ENCODE measurements at regions not wholly inside any gene's neighbourhood (a gene's known extent, or its start where the extent isn't known, plus 50 kb on each side); places are given as distances from the start of the nearest gene placed in this dataset.
"Not testable (repeated sequence)": the region's sequence is repeated elsewhere in the genome, so short reads cannot be mapped to it uniquely, and the experiment has no call there.

- Histone ChIP-seq H3K4me2 (ENCODE audit: low read depth, low read length, poor library complexity, severe bottlenecking) (no peak overlapping the region), H3K4me1 (ENCODE audit: insufficient read depth, low read length, poor library complexity, severe bottlenecking) (peaks cover 15% of the 10 kb centered on the region), H3F3A (ENCODE audit: low read depth) (no peaks in the 10 kb centered on the region), H2AFZ (ENCODE audit: low read length) (no peak overlapping the region), H3K9ac (ENCODE audit: low read depth, low read length, poor library complexity, severe bottlenecking) (no peak overlapping the region), H3K9me2 (replicated peaks; ENCODE audit: low read depth, low read length) (no peaks in the 10 kb centered on the region), H3K36me3 (ENCODE audit: insufficient read depth, low read length) (no peaks in the 10 kb centered on the region), H3K27me3 (ENCODE audit: insufficient read depth, low read length, poor library complexity, severe bottlenecking) (no peaks in the 10 kb centered on the region), H3K79me2 (ENCODE audit: insufficient read depth, low read length) (no peaks in the 10 kb centered on the region), H3K9me3 (ENCODE audit: insufficient read depth, low read depth, low read length) (no peaks in the 10 kb centered on the region), H3K4me3 (ENCODE audit: low read length, poor library complexity, severe bottlenecking) (no peak overlapping the region), H4K20me1 (ENCODE audit: insufficient read depth, low read length, poor library complexity, severe bottlenecking) (no peaks in the 10 kb centered on the region)
- no peak for TF ChIP-seq EZH2phosphoT487 (IDR thresholded peaks at IDR 0.05; ENCODE audit: borderline replicate concordance)
- TF ChIP-seq CTCF (conservative IDR thresholded peaks at IDR 0.05; ENCODE audit: low read length), result no peak
Measured at GRCh38 chr7:66429498-66430163, 199.1 kb upstream of the KCTD7 start.

GRCh38 chr7:66430164-66430545 lies 198.5 kb upstream of the KCTD7 start:
- no peaks in the 10 kb centered on the region for H4K20me1 ChIP-seq (ENCODE audit: insufficient read depth, low read length, poor library complexity, severe bottlenecking)
- H3K9me2 ChIP-seq (replicated peaks; ENCODE audit: low read depth, low read length), result no peaks in the 10 kb centered on the region
- H2AFZ ChIP-seq (ENCODE audit: low read length), result no peak overlapping the region
- no peaks in the 10 kb centered on the region for H3F3A ChIP-seq (ENCODE audit: low read depth)
- H3K9ac ChIP-seq (ENCODE audit: low read depth, low read length, poor library complexity, severe bottlenecking), result no peak overlapping the region
- peaks cover 15% of the 10 kb centered on the region for H3K4me1 ChIP-seq (ENCODE audit: insufficient read depth, low read length, poor library complexity, severe bottlenecking)
- no peaks in the 10 kb centered on the region for H3K9me3 ChIP-seq (ENCODE audit: insufficient read depth, low read depth, low read length)
- H3K79me2 ChIP-seq (ENCODE audit: insufficient read depth, low read length), result no peaks in the 10 kb centered on the region
- H3K36me3 ChIP-seq (ENCODE audit: insufficient read depth, low read length), result no peaks in the 10 kb centered on the region
- H3K27me3 ChIP-seq (ENCODE audit: insufficient read depth, low read length, poor library complexity, severe bottlenecking), result no peaks in the 10 kb centered on the region
- H3K4me3 ChIP-seq (ENCODE audit: low read length, poor library complexity, severe bottlenecking), result no peak overlapping the region
- TF ChIP-seq CTCF (conservative IDR thresholded peaks at IDR 0.05; ENCODE audit: low read length), result no peak
- TF ChIP-seq EZH2phosphoT487 (IDR thresholded peaks at IDR 0.05; ENCODE audit: borderline replicate concordance), result no peak
- H3K4me2 ChIP-seq (ENCODE audit: low read depth, low read length, poor library complexity, severe bottlenecking), result no peak overlapping the region

GRCh38 chr7:66438703-66439405 lies 189.8 kb upstream of the KCTD7 start:
- H3K4me2 ChIP-seq (ENCODE audit: low read depth, low read length, poor library complexity, severe bottlenecking), result not testable (repeated sequence)

GRCh38 chr7:66442385-66442784 lies 186.3 kb upstream of the KCTD7 start:
- H3K4me1 ChIP-seq (ENCODE audit: insufficient read depth, low read length, poor library complexity, severe bottlenecking), result peaks cover 8% of the 10 kb centered on the region
- no peaks in the 10 kb centered on the region for H3K27me3 ChIP-seq (ENCODE audit: insufficient read depth, low read length, poor library complexity, severe bottlenecking)
- no peaks in the 10 kb centered on the region for H4K20me1 ChIP-seq (ENCODE audit: insufficient read depth, low read length, poor library complexity, severe bottlenecking)
- H3K4me3 ChIP-seq (ENCODE audit: low read length, poor library complexity, severe bottlenecking), result no peak overlapping the region
- H3K36me3 ChIP-seq (ENCODE audit: insufficient read depth, low read length), result no peaks in the 10 kb centered on the region
- H3K9me2 ChIP-seq (replicated peaks; ENCODE audit: low read depth, low read length), result no peaks in the 10 kb centered on the region
- H3K79me2 ChIP-seq (ENCODE audit: insufficient read depth, low read length), result no peaks in the 10 kb centered on the region
- no peak for TF ChIP-seq EZH2phosphoT487 (IDR thresholded peaks at IDR 0.05; ENCODE audit: borderline replicate concordance)
- TF ChIP-seq CTCF (conservative IDR thresholded peaks at IDR 0.05; ENCODE audit: low read length), result no peak
- no peaks in the 10 kb centered on the region for H3K9me3 ChIP-seq (ENCODE audit: insufficient read depth, low read depth, low read length)
- H2AFZ ChIP-seq (ENCODE audit: low read length), result no peak overlapping the region
- H3F3A ChIP-seq (ENCODE audit: low read depth), result no peaks in the 10 kb centered on the region
- no peak overlapping the region for H3K4me2 ChIP-seq (ENCODE audit: low read depth, low read length, poor library complexity, severe bottlenecking)
- H3K9ac ChIP-seq (ENCODE audit: low read depth, low read length, poor library complexity, severe bottlenecking), result no peak overlapping the region

More at GRCh38 chr7:66438703-66439405, 189.8 kb upstream of the KCTD7 start:
- not testable (repeated sequence) for H3K4me3 ChIP-seq (ENCODE audit: low read length, poor library complexity, severe bottlenecking); H3K9ac ChIP-seq (ENCODE audit: low read depth, low read length, poor library complexity, severe bottlenecking); H3F3A ChIP-seq (ENCODE audit: low read depth); H3K9me2 ChIP-seq (replicated peaks; ENCODE audit: low read depth, low read length); H3K27me3 ChIP-seq (ENCODE audit: insufficient read depth, low read length, poor library complexity, severe bottlenecking); H3K4me1 ChIP-seq (ENCODE audit: insufficient read depth, low read length, poor library complexity, severe bottlenecking); H2AFZ ChIP-seq (ENCODE audit: low read length); H3K36me3 ChIP-seq (ENCODE audit: insufficient read depth, low read length); H4K20me1 ChIP-seq (ENCODE audit: insufficient read depth, low read length, poor library complexity, severe bottlenecking); H3K9me3 ChIP-seq (ENCODE audit: insufficient read depth, low read depth, low read length); H3K79me2 ChIP-seq (ENCODE audit: insufficient read depth, low read length)

All from Loucy (cell line).